Keratinocyte (primary cell): ENCODE measurements at regions not wholly inside any gene's neighbourhood (a gene's known extent, or its start where the extent isn't known, plus 50 kb on each side); places are given as distances from the start of the nearest gene placed in this dataset.

ENCODE experiments used
- DNase-seq: peaks from one replicate; pipeline ENCODE4 v3.0.0-alpha.2; 2011; ENCODE audit warnings: low read depth, missing footprints, low spot score
- FAIRE-seq: peaks from 2 replicates; lab custom pipeline; 2011; peaks lifted over from hg19 to GRCh38; lab: Jason Lieb, UNC
- H2AFZ ChIP-seq: 2 replicates; pipeline ENCODE4 v1.6.0; 2012; ENCODE audit warnings: low read length, control low read depth, inconsistent platforms; ENCODE audit not compliant: control insufficient read depth
- H3K27ac ChIP-seq: 2 replicates; pipeline ENCODE4 v1.5.1; 2011; ENCODE audit warnings: low read length; ENCODE audit not compliant: control insufficient read depth, insufficient read depth
- H3K27me3 ChIP-seq: 3 replicates; pipeline ENCODE4 v1.6.0; 2011; ENCODE audit warnings: low read length; ENCODE audit not compliant: control insufficient read depth, insufficient read depth; ENCODE audit errors: extremely low read depth
- H3K36me3 ChIP-seq, 2 experiments: 2 replicates in 1 of 2; 3 replicates in 1 of 2; pipeline ENCODE4 v1.5.1; 2011; ENCODE audit warnings: low read length in 2 of 2, mild to moderate bottlenecking in 1 of 2; ENCODE audit not compliant: control insufficient read depth in 2 of 2, insufficient read depth in 2 of 2; ENCODE audit errors: extremely low read depth in 1 of 2
- H3K4me1 ChIP-seq: 3 replicates; pipeline ENCODE4 v1.5.1; 2011; ENCODE audit warnings: low read length; ENCODE audit not compliant: control insufficient read depth, insufficient read depth; ENCODE audit errors: extremely low read depth
- H3K4me2 ChIP-seq: 3 replicates; pipeline ENCODE4 v1.6.0; 2011; ENCODE audit warnings: low read depth, low read length; ENCODE audit not compliant: control insufficient read depth, insufficient read depth; ENCODE audit errors: extremely low read depth
- H3K4me3 ChIP-seq, 3 experiments: fragments of 200-600 bp in 1 of 3; sonication (generic) in 1 of 3; 2 replicates in 2 of 3; 3 replicates in 1 of 3; pipeline ENCODE4 v1.5.1; 2011 to 2016; ENCODE audit warnings: low read length in 3 of 3, mild to moderate bottlenecking in 3 of 3, control low read depth in 2 of 3, inconsistent platforms in 1 of 3, low read depth in 1 of 3, mixed read lengths in 1 of 3, mixed run types in 1 of 3, moderate library complexity in 1 of 3; ENCODE audit not compliant: control insufficient read depth in 2 of 3, insufficient read depth in 2 of 3; ENCODE audit errors: extremely low read depth in 1 of 3
- H3K79me2 ChIP-seq: 2 replicates; pipeline ENCODE4 v1.6.0; 2012; ENCODE audit warnings: low read length; ENCODE audit not compliant: control insufficient read depth, insufficient read depth
- H3K9ac ChIP-seq: 3 replicates; pipeline ENCODE4 v1.6.0; 2011; ENCODE audit warnings: low read length; ENCODE audit not compliant: control insufficient read depth, insufficient read depth; ENCODE audit errors: extremely low read depth
- H3K9me1 ChIP-seq: 3 replicates; pipeline ENCODE4 v1.6.0; 2011; ENCODE audit warnings: low read length; ENCODE audit not compliant: control insufficient read depth, insufficient read depth; ENCODE audit errors: extremely low read depth
- H3K9me3 ChIP-seq: 2 replicates; pipeline ENCODE4 v1.5.1; 2012; ENCODE audit warnings: low read depth, low read length; ENCODE audit not compliant: control insufficient read depth
- H4K20me1 ChIP-seq: 3 replicates; pipeline ENCODE4 v1.6.0; 2011; ENCODE audit warnings: low read length; ENCODE audit not compliant: control insufficient read depth, insufficient read depth; ENCODE audit errors: extremely low read depth
- EZH2 ChIP-seq: IDR thresholded peaks from one replicate; pipeline ENCODE4 v1.6.1; 2012; ENCODE audit warnings: inconsistent platforms, mild to moderate bottlenecking, low read length, moderate library complexity
- dilution Hi-C: fragments of 300-500 bp; cut with MboI; formaldehyde crosslinking; loops from one replicate; pipeline ENCODE4 v1.7.0; 2020; ENCODE audit warnings: low sequenced_read_pairs; ENCODE audit not compliant: extremely low pct_ligation_motif_present
- TF ChIP-seq, protein P1 (sequence below), 3 experiments: IDR thresholded peaks in 1 of 3; conservative IDR thresholded peaks in 1 of 3; optimal IDR thresholded peaks in 1 of 3; 2 replicates in 2 of 3; 3 replicates in 1 of 3; pipeline versions ENCODE3 to v1.5.1; 2011; ENCODE audit warnings: low read length in 3 of 3, mild to moderate bottlenecking in 3 of 3, moderate library complexity in 2 of 3, control low read depth in 1 of 3, inconsistent platforms in 1 of 3; ENCODE audit not compliant: insufficient read depth in 2 of 3; ENCODE audit errors: extremely low read depth in 1 of 3

DNA sequence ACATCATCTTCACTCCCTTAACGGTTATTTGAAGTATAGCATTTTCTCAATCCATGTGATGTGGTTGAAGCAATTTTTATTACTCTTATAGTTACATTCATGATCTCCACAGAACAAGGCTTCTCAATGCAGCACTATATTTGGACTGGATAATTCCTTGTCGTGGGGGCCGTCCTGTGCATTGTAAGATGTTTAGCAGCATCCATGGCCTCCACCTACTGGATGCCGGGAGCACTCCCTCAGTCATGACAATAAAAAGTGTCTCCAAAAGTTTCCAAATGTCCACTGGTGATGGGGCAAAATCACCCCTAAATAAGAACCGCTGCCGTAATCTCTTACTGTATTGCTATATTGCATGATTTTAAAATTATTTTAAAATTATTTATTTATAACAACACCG is 110.6 kb upstream of the DDX18 start:
- dilution Hi-C loops: no loop called here
- DNase-seq: no peak
- Histone ChIP-seq H3K36me3 (no peaks in the 10 kb centered on the region), H3K9ac (no peak overlapping the region), H3K27me3 (no peaks in the 10 kb centered on the region), H3K9me3 (no peaks in the 10 kb centered on the region), H3K9me1 (no peaks in the 10 kb centered on the region), H3K4me2 (no peak overlapping the region), H3K27ac (no peak overlapping the region), H4K20me1 (no peaks in the 10 kb centered on the region), H3K79me2 (no peaks in the 10 kb centered on the region), H3K4me1 (no peaks in the 10 kb centered on the region), H2AFZ (no peak overlapping the region), H3K4me3 (no peak overlapping the region)
- no peak for TF ChIP-seq EZH2
- TF ChIP-seq, protein P1, sequence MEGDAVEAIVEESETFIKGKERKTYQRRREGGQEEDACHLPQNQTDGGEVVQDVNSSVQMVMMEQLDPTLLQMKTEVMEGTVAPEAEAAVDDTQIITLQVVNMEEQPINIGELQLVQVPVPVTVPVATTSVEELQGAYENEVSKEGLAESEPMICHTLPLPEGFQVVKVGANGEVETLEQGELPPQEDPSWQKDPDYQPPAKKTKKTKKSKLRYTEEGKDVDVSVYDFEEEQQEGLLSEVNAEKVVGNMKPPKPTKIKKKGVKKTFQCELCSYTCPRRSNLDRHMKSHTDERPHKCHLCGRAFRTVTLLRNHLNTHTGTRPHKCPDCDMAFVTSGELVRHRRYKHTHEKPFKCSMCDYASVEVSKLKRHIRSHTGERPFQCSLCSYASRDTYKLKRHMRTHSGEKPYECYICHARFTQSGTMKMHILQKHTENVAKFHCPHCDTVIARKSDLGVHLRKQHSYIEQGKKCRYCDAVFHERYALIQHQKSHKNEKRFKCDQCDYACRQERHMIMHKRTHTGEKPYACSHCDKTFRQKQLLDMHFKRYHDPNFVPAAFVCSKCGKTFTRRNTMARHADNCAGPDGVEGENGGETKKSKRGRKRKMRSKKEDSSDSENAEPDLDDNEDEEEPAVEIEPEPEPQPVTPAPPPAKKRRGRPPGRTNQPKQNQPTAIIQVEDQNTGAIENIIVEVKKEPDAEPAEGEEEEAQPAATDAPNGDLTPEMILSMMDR (optimal IDR thresholded peaks at IDR 0.05 in 1 of 3, IDR thresholded peaks at IDR 0.05 in 1 of 3, conservative IDR thresholded peaks at IDR 0.05 in 1 of 3; ENCODE audit: extremely low read depth in 1 of 3, insufficient read depth in 2 of 3, low read length in 3 of 3): no peak
- FAIRE-seq: no peak

DNA sequence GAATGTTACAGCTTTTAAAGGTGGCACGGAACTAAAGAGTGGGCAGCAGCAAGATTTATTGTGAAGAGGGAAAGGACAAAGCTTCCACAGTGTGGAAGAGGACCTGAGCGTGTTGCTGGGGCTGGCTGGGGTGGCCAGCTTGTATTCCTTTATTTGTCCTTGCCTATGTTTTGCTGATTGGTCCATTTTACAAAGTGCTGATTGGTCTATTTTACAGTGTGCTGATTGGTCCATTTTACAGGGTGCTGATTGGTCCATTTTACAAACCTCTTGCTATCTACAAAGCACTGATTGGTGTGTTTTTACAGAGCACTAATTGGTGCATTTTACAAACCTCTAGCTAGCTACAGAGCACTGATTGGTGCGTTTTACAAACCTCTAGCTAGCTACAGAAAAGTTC is 109.7 kb upstream of the DDX18 start:
- Histone ChIP-seq H2AFZ (no peak overlapping the region), H3K27me3 (no peaks in the 10 kb centered on the region), H3K79me2 (no peaks in the 10 kb centered on the region), H3K4me2 (no peak overlapping the region), H3K36me3 (no peaks in the 10 kb centered on the region), H3K9me3 (no peaks in the 10 kb centered on the region), H3K4me3 (no peak overlapping the region), H3K9ac (no peak overlapping the region), H3K27ac (no peak overlapping the region), H4K20me1 (no peaks in the 10 kb centered on the region), H3K4me1 (no peaks in the 10 kb centered on the region), H3K9me1 (no peaks in the 10 kb centered on the region)
- DNase-seq (no peak), FAIRE-seq (no peak)
- TF ChIP-seq, protein P1 (optimal IDR thresholded peaks at IDR 0.05 in 1 of 3, IDR thresholded peaks at IDR 0.05 in 1 of 3, conservative IDR thresholded peaks at IDR 0.05 in 1 of 3; ENCODE audit: extremely low read depth in 1 of 3, insufficient read depth in 2 of 3, low read length in 3 of 3): no peak
- TF ChIP-seq EZH2: no peak
- dilution Hi-C loops: no loop called here
